OCI-LY7 (cell line): ENCODE measurements at regions not wholly inside any gene's neighbourhood (a gene's known extent, or its start where the extent isn't known, plus 50 kb on each side); places are given as distances from the start of the nearest gene placed in this dataset.

ENCODE experiments used
- CTCF ChIP-seq: fragments of 200-600 bp; sonication (generic); conservative IDR thresholded peaks from 2 replicates; pipeline ENCODE4 v1.5.1; 2014; ENCODE audit warnings: mild to moderate bottlenecking, antibody characterized with exemption, low read length, moderate library complexity, mixed read lengths
- EZH2phosphoT487 ChIP-seq: fragments of 200-600 bp; sonication (generic); IDR thresholded peaks from 2 replicates; pipeline ENCODE4 v1.6.1; 2018; ENCODE audit warnings: low read depth, borderline replicate concordance, mild to moderate bottlenecking, mixed run types, antibody characterized with exemption, low read length, moderate library complexity, mixed read lengths

DNA sequence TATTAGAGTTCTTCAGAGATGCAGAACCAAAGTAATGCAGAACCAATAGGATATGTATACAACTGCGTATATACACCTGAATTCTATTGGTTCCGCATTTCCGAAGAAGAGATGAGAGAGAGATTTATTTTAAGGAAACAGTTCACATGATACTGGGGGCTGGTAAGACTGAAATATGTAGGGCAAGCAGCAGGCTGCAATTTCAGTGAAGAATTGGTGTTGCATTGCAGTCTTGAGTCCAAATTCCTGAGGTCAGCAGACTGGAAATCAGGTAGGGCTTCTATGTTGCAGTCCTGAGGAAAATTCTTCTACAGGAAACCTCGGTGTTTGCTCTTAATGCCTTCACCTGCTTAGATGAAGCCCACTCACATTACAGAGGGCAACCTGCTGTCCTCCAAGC lies 128.2 kb upstream of the MED13 start:
- TF ChIP-seq CTCF (no peak), EZH2phosphoT487 (no peak)
